ENCODE measurements at regions not wholly inside any gene's neighbourhood (a gene's known extent, or its start where the extent isn't known, plus 50 kb on each side); places are given as distances from the start of the nearest gene placed in this dataset.
"Not testable (repeated sequence)": the region's sequence is repeated elsewhere in the genome, so short reads cannot be mapped to it uniquely, and the experiment has no call there.

- no peak for FAIRE-seq
Observed at GRCh38 chr3:151550642-151551041, 89.8 kb upstream of the IGSF10 start.

- no peak for FAIRE-seq
Observed at GRCh38 chr3:151550025-151550618, 89.3 kb upstream of the IGSF10 start.

- no peak for FAIRE-seq
Observed at GRCh38 chr3:151548195-151548594, 87.3 kb upstream of the IGSF10 start.

GRCh38 chr3:151544164-151544548 is 83.3 kb upstream of the IGSF10 start:
- FAIRE-seq = no peak

GRCh38 chr3:151541178-151541577 is 80.3 kb upstream of the IGSF10 start:
- FAIRE-seq = no peak

- no peak for FAIRE-seq
Observed at GRCh38 chr3:151539599-151539998, 78.7 kb upstream of the IGSF10 start.

GRCh38 chr3:151538456-151539393 is 77.9 kb upstream of the IGSF10 start:
- FAIRE-seq = no peak

GRCh38 chr3:151537726-151538125 is 76.9 kb upstream of the IGSF10 start:
- FAIRE-seq = no peak

- no peak for FAIRE-seq
Observed at GRCh38 chr3:151526757-151527156, 65.9 kb upstream of the IGSF10 start.

- no peak for FAIRE-seq
Observed at GRCh38 chr3:151520105-151520504, 59.2 kb upstream of the IGSF10 start.

GRCh38 chr3:151511433-151511832 is 50.6 kb upstream of the IGSF10 start:
- not testable (repeated sequence) for FAIRE-seq

Measured in A204.1 (cell line).